AG04449 (cell line): ENCODE measurements at regions not wholly inside any gene's neighbourhood (a gene's known extent, or its start where the extent isn't known, plus 50 kb on each side); places are given as distances from the start of the nearest gene placed in this dataset.

Source experiments
- CTCF ChIA-PET: fragments of 350-600 bp; formaldehyde crosslinking; extraction: SDS; loops from one replicate; lab custom pipeline; 2021; ENCODE audit warnings: antibody characterized with exemption; lab: Yijun Ruan, JAX
- POLR2A ChIA-PET: fragments of 400-600, 350-600 bp; formaldehyde crosslinking; extraction: SDS; loops from one replicate; lab custom pipeline; 2020; ENCODE audit warnings: antibody characterized with exemption, inconsistent platforms; lab: Yijun Ruan, JAX
- DNase-seq: peaks from one replicate; pipeline ENCODE4 v3.0.0-alpha.2; 2010; ENCODE audit warnings: low read depth, low spot score
- H3K4me3 ChIP-seq: 2 replicates; pipeline ENCODE4 v1.5.1; 2011; ENCODE audit warnings: low read depth, mild to moderate bottlenecking, control low read depth, low read length
- TF ChIP-seq, protein P1 (sequence below): IDR thresholded peaks from one replicate; pipeline ENCODE4 v1.5.1; 2011; ENCODE audit warnings: mild to moderate bottlenecking, moderate library complexity, low read length, control low read depth, inconsistent platforms; ENCODE audit not compliant: insufficient read depth; ENCODE audit errors: missing control alignments

DNA sequence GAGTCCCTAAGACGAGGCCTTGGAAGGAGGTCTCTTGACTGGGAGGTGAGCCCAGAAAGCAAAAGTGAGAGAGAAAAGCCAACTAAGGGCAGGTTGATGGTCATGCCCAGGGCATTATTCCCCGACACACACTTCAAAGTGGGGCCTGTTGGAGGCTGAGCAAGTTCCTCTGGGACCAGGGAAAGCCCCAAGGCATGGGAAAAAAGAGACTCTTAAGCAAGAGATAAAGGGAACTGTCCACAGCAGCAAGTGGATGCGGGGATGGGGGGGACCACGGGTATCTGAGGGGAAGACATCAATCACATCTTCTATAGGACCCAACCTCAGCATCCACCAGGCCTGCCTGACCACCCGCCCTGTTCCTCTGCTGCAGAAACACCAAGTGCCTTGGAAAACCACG lies 119.9 kb upstream of the MAFB start:
- ChIA-PET CTCF (no interaction called here), POLR2A (no interaction called here)
- TF ChIP-seq, protein P1, sequence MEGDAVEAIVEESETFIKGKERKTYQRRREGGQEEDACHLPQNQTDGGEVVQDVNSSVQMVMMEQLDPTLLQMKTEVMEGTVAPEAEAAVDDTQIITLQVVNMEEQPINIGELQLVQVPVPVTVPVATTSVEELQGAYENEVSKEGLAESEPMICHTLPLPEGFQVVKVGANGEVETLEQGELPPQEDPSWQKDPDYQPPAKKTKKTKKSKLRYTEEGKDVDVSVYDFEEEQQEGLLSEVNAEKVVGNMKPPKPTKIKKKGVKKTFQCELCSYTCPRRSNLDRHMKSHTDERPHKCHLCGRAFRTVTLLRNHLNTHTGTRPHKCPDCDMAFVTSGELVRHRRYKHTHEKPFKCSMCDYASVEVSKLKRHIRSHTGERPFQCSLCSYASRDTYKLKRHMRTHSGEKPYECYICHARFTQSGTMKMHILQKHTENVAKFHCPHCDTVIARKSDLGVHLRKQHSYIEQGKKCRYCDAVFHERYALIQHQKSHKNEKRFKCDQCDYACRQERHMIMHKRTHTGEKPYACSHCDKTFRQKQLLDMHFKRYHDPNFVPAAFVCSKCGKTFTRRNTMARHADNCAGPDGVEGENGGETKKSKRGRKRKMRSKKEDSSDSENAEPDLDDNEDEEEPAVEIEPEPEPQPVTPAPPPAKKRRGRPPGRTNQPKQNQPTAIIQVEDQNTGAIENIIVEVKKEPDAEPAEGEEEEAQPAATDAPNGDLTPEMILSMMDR, result no peak
- no peak for DNase-seq
- no peak overlapping the region for H3K4me3 ChIP-seq

DNA sequence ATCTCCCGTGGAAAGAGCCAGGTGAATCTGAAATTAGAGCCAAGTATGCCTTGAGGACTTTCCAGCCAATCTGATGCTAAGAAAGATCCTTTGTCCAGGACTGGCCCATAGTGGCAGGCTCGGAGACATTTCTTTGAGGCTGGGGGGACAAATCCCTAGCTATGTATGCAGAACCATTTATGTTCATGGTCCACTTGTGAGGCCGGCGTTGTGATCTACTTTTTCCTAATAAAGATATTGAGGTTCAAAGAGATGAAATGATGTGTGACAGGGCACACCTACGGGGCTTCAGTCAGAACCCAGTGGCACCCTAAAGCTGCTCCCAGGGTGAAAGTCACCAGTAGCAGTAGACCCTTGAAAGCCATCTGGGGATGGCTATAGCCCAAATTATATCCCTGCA lies 120.3 kb upstream of the MAFB start:
- CTCF ChIA-PET, result no interaction called here
- POLR2A ChIA-PET, result no interaction called here
- no peak for DNase-seq

DNA sequence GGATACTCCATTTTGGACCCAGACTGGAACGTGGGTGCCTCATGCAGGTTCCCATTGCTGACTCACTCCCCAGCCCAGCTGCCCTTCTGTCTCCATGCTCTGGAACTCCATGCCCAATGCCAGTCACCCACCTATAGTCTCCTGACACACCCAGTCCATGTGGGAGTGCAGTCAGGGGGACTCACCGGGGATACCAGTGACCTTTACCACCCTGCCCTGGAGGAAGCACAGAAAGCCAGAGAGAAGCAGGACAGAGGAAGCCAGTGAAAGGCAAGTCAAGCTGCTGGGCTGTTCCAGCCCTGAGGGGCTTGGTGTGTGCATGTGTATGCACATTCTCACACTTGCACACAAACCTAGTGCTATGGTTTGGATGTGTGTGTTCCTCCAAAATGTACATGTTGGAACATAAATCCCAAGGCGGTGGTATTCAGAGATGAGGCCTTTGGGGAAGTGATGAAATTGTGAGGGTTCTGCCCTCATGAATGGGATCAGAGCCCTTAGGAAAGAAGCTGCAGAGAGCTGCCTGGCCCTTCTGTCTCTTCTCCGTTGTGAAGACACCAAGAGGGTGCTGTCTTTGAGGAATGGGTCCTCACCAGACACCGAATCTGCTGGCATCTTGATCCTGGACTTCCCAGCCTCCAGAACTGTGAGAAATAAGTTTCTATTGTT lies 121.4 kb upstream of the MAFB start:
- TF ChIP-seq, protein P1, result no peak
- DNase-seq, result no peak
- no peak overlapping the region for H3K4me3 ChIP-seq
- ChIA-PET POLR2A (no interaction called here), CTCF (no interaction called here)

More for the DNA sequence above, 120.3 kb upstream of the MAFB start:
- TF ChIP-seq, protein P1, result no peak
- no peak overlapping the region for H3K4me3 ChIP-seq

DNA sequence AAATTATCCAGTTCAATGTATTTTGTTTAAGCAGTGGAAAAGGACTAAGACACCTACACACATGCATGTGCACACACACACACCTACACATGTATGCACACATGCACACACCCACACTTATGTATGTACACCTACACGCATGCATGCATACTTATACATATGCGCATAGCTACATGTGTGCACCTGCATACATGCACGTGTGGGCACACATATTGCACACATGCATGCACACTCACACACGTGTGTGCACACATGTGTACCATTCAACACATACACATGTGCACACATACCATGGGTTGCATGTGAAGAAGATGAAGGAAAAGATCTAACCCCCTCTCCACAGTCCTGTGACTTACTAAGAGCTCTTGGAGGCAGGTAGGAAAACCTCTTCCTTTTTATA lies 122.0 kb upstream of the MAFB start:
- POLR2A ChIA-PET, result no interaction called here
- TF ChIP-seq, protein P1, result no peak
- DNase-seq, result no peak
- CTCF ChIA-PET, result no interaction called here
- H3K4me3 ChIP-seq, result no peak overlapping the region

DNA sequence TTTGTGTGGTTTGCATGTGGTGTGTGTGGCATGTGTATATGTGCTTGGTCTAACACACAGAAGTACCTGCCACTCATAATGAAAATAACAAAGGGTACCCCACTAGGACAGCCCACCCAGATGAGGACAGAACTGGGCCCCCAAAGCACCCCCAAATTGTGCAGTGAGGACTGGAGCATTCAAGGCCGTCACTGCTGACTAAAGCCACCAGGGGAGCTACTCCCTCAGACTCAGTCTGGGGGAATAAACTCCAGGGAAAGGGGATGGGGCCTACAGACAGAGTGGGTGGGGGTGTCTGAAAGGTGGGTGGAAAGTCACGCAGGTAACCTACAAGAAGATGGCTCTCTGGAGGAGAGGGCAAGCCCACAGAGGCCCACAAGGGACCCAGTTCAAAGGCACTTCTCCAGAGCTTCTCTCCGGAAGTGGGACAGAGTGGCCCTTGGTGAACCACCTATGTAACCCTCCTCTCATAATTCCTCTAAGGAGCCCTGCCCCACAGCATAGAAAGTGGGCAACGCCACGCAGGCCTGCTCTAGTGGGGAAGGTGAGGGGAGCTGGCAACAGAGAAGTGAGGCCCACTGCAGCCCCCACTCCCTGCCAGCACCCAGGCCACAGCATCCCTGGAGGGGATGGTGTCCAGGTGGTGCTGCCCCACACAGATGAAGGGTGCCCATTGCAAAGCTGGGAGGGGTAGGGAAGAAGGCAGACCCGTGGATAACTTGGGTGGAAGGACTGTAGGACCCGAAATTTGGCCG lies 122.8 kb upstream of the MAFB start:
- TF ChIP-seq, protein P1, result no peak
- H3K4me3 ChIP-seq, result no peak overlapping the region
- POLR2A ChIA-PET, result no interaction called here
- CTCF ChIA-PET, result no interaction called here
- no peak for DNase-seq

DNA sequence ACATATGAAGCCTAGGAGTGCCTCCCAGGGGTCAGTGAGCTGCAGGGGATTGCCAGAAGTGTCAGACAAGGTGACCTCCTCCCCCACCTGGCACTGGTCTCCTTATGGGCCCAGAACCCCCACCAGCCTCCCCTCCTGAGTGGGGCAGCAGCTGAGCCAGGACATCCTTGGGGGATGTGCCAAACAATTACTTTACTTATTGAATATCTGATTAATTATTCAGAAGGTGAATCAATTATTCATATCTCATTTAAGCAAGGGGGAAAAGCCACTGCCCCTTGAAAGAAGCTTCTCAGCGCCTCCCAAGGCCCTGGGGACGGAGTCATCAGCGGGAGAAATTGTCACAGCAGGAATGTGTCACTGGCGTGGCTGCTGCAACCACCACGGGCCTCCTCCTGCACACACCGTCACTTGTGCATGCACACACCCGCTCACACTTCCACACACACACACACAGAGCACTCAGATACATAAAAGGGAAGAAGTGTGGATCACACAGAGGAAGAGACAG lies 123.4 kb upstream of the MAFB start:
- DNase-seq, result no peak
- TF ChIP-seq, protein P1, result no peak
- ChIA-PET POLR2A (no interaction called here), CTCF (no interaction called here)
- H3K4me3 ChIP-seq, result no peak overlapping the region
